Fibroblast of skin of right quadriceps (primary cell): ENCODE measurements at regions not wholly inside any gene's neighbourhood (a gene's known extent, or its start where the extent isn't known, plus 50 kb on each side); places are given as distances from the start of the nearest gene placed in this dataset.
A peak's percentile ranks its signal among the peaks of the same experiment; 100 is the strongest.
"Not testable (repeated sequence)": the region's sequence is repeated elsewhere in the genome, so short reads cannot be mapped to it uniquely, and the experiment has no call there.

ENCODE experiments used
- DNase-seq: peaks from one replicate; pipeline ENCODE4 v3.0.0-alpha.2; 2013

GRCh38 chr15:75100679-75101078 is 77.3 kb downstream of the PPCDC start:
- no peak for DNase-seq

- DNase-seq: peak; percentile 83
Observed at GRCh38 chr15:75104804-75105557, 81.6 kb downstream of the PPCDC start.

- DNase-seq: no peak
Observed at GRCh38 chr15:75107516-75107907, 84.1 kb downstream of the PPCDC start.

GRCh38 chr15:75107908-75108838 is 84.8 kb downstream of the PPCDC start:
- DNase-seq: peak; percentile 95

- DNase-seq: no peak
Observed at GRCh38 chr15:75109021-75109735, 85.8 kb downstream of the PPCDC start.

- no peak for DNase-seq
Observed at GRCh38 chr15:75109736-75110130, 86.3 kb downstream of the PPCDC start.

- no peak for DNase-seq
Observed at GRCh38 chr15:75112278-75112847, 89.0 kb downstream of the PPCDC start.

- no peak for DNase-seq
Observed at GRCh38 chr15:75112848-75113492, 88.7 kb upstream of the C15orf39 start.

GRCh38 chr15:75114327-75114726 is 87.4 kb upstream of the C15orf39 start:
- no peak for DNase-seq

GRCh38 chr15:75114796-75115195 is 86.9 kb upstream of the C15orf39 start:
- no peak for DNase-seq

GRCh38 chr15:75115411-75115913 is 86.2 kb upstream of the C15orf39 start:
- DNase-seq: not testable (repeated sequence)

GRCh38 chr15:75116143-75116542 is 85.5 kb upstream of the C15orf39 start:
- DNase-seq: not testable (repeated sequence)

GRCh38 chr15:75117993-75118392 is 83.7 kb upstream of the C15orf39 start:
- DNase-seq: no peak

- DNase-seq: not testable (repeated sequence)
Observed at GRCh38 chr15:75119312-75119711, 82.4 kb upstream of the C15orf39 start.

- no peak for DNase-seq
Observed at GRCh38 chr15:75121491-75121890, 80.2 kb upstream of the C15orf39 start.

GRCh38 chr15:75123395-75123794 is 78.3 kb upstream of the C15orf39 start:
- peak; percentile 89 for DNase-seq

- not testable (repeated sequence) for DNase-seq
Observed at GRCh38 chr15:75124278-75124677, 77.4 kb upstream of the C15orf39 start.

GRCh38 chr15:75125935-75126334 is 75.7 kb upstream of the C15orf39 start:
- no peak for DNase-seq

- DNase-seq: no peak
Observed at GRCh38 chr15:75126864-75127580, 74.7 kb upstream of the C15orf39 start.

- DNase-seq: no peak
Observed at GRCh38 chr15:75129788-75130187, 71.9 kb upstream of the C15orf39 start.

GRCh38 chr15:75131269-75131643 is 70.4 kb upstream of the C15orf39 start:
- no peak for DNase-seq

- no peak for DNase-seq
Observed at GRCh38 chr15:75134748-75135147, 66.9 kb upstream of the C15orf39 start.
